NCI-H748 treated with DMSO at 0.1 percent for 48 hours (cell line): ENCODE measurements at regions not wholly inside any gene's neighbourhood (a gene's known extent, or its start where the extent isn't known, plus 50 kb on each side); places are given as distances from the start of the nearest gene placed in this dataset.

ENCODE experiments used
- DNase-seq: peaks from one replicate; lab custom pipeline; 2025; lab: John Stamatoyannopoulos, UW

DNA sequence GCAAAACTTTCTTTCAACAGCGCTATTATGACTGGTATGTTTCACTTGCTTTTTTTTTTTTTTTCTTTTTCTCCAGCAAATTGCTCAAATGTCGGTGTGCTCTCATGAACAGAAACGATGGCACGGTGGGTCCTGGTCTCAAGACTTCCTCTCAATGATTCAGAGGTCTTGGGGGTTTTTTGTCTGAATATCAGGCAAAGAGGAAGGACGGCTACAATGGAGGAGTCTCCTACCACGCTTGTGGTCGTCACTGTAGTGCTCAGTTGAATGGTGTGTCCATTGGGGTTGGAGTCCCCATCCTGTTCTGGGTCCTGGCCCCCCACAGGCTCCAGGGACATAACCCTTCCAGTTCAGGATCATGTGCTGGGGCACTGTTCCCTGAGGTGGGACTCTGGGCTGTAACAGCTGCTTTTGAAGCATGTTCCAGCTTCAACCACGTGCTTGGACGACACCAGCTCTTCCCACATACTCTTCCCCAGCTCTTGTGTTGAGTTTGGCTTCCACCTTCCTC, 266.7 kb upstream of the KLF6 start:
- DNase-seq = no peak

DNA sequence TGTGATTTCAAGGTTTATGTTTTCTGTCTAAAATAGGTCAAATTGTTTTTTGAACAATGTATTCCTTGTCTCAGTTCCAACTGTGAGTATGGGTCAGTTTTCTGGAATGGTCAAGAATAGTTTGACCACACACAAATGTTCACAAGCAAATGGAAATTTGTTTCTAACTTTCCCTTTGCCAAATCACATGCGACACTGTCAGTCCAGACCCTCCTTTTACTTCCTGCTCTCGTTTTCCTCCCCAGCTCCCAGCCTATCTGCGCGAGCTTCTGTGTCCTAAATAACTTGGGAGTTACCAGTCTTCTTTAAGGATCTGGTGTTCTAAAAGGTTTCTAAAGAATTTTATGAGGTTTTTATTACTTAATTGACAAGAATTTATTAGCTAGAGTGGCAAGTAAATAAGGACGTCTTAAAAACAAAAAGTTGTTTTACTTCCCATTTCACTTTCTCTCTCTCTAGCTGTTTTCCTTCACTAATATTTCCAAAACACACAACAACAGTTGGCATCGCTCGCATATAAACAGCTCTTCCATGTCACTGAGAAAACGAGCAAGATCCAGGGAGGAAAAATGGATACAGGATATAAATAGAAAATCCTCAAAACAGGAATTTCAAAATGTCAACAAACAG, 266.1 kb upstream of the KLF6 start:
- DNase-seq = no peak

DNA sequence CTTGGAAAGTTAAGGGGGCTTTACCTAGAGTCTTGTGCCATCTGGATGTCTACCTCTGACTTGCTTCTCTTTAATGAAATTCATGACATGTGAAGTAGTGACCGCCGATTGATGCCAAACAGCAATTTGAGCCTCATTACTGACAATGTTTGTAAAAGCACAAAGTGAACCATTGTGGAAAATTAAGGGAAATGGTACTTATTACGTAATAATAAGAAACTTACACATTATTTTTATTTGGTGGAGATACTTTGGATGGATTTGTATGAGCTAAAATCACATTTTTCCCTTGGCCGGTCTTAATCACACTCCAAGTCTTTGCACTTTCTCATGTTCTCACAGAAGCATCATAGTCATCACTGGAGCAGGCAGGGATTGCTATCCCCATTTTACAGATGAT, 265.1 kb upstream of the KLF6 start:
- DNase-seq = no peak

DNA sequence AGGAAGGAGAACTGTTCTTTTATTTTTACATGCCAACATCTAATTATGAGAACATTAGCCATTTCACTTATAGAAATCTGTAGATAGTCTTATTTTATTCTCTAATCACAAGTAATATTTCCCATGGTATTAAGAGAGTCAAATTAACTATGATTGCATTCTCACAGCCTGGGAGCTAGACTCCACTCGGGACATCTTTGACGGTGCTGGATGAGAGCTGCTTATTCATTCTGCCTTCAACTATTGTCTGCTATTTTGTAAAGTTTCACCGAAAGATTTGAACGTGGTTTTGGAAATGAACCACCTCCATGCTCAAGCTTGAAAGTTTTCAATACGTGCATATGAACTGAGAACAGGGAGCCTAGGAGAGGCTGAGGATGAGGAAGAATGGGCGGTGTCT, 264.3 kb upstream of the KLF6 start:
- no peak for DNase-seq

DNA sequence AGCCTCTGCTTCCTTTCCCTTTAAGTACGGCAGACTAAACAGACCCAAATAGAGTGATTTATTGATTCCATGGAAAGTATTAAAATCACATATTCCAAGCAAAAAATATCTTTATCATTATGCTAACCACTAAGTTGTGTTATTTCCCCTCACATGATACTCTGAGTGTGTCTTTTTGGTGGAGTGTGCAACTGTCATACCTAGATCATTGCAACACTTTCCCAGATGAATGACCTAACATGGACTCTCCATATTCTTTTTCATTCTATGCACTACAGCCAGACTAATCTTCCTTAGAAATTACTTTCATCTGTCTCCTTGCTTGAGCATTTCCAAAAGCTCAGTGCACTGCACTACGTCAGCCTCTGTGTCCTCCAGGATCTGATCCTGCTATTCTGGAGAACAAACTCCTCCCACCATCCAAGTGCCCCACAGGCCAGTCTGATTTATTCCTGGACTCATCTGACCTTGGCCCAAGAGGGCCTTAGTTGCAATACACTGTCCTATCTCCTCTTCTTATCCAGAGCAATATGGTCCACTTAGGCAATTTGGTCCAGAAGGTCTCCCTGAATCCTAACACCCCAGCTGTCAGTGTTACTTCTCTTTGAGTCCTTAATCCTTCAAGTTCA, 263.3 kb upstream of the KLF6 start:
- no peak for DNase-seq

DNA sequence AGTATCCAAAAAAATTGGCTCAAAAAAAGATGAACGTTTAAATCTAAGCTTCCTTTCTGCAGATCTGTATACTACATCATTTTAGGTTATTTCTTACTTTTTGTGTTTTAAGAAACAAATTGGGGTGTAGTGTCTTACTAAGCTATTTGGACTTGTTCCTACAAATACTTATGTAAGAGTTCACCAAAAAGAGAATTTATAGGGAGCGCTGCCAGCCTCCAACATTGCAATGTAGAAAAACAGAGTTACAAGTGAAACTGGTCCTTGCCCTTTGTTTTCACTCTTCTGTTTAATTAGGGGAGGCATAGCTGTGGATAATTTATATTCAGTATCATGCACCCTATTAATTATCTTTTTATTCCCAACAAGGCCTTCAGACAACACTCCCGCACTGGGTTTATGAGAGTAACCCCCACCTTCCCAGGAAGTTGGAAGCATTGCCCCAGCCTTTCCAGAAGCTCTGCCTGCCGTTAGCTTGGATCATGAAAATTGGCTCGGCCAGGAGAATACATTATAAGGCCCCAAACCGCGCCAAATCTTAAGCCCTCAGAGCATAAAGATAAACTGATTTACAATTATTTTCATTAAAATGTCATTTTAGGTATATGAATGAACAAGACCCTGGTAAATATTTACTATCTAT, 261.8 kb upstream of the KLF6 start:
- no peak for DNase-seq

DNA sequence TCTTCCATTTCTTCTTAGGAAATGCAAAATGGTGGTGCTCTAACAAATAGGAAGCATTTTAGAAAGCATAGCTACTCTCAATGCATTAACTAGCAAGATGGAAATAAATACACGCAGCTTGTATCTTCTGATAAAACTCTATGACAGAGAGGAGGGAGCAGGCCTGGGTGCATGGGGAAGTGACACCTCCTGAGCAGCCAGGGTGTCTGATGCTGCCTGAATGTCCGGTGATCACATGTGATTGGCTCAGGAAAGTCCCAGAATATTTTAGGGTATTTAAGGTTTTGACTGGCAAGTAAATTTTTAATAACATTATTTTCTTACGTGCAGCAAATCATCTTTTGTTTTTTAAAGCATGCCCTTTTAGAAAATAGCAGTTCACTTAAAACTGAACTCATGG, 261.0 kb upstream of the KLF6 start:
- DNase-seq = no peak

DNA sequence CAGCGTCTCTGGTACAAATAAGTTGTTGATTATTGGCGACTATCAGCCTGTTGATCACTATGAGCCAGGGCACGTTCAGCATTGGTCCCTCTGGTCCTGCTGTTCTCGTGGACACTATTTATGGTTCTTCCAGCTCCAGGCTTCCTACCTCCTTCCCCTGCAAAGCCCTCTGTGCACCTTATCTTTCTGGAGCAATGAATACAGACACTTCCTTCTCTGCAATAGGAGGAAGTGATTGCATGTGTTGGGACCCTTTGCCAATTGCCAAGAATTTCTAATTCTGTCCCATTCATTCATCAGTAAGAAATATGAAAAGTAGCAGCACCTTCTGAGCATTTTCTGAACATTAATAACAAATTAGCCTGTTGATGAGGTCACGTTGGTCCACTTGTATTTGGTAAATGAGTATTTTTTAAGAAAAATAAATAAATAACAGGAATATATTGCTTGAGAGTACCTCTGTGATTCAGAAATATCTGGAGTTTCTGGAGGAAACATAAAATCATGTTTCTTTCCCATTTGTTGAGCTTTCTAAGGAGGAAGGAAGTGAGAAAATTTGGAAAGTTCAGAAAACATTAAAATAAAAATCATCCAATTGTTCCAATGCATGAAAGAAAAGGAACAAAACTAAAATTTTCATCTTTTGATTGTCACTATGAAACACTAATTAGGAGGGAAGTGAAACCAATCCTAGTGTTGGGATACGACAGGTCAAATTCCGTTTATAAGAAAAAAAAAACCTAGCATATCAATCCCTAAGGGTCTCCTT, 259.1 kb upstream of the KLF6 start:
- DNase-seq = no peak

DNA sequence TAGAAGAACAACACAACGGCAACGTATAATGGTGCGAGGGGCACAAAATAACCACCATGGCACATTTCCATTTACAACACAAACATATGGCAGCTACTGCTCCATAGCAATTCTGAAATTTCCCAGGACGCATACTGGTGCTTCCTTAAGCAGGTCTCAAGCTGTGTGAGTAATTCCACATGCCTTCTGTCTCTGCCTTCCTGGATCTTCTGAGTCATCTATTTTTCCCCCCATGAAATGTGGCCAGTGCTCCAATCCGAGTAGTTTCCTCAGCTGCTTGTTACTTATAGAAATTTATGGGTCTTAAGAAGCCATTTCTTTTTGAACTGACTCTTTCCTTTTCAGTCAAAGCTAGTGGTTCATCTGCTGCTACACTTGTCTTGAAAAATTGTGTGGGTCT, 256.6 kb upstream of the KLF6 start:
- DNase-seq = no peak

DNA sequence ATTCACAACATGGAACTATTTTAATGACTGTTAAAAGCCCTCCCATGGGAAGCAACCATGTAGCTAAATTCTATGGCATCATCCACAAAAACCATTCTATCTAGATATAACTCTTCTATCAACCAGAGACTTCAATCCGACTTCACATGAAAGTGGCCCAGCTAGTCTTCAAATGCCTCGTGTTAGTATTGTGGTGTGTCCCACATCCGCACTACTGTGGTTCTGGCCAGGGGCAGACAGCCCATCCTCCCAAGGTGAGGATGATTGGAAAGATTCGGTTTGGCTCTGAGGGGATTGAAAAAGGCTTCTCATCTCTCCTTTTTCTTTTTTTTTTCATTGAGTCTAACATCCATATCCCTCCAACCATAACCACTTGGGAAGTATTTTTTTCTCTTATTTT, 253.0 kb upstream of the KLF6 start:
- DNase-seq = no peak

DNA sequence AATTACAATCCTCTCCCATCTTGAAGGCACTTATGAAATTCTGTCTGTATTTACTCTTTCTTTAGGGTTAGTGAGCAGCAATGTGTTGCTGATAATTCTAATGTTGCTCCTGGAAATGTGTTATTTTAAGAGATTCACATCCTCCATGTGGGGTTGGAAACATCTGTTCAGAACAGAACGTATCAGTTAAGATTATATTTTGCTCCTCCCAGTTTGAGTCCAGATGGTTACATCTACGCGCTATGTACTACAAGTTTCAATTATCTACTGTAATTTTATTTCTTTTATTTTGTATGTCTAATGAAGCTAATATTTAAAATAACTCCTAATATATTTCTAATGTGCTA, 250.6 kb upstream of the KLF6 start:
- DNase-seq = no peak

DNA sequence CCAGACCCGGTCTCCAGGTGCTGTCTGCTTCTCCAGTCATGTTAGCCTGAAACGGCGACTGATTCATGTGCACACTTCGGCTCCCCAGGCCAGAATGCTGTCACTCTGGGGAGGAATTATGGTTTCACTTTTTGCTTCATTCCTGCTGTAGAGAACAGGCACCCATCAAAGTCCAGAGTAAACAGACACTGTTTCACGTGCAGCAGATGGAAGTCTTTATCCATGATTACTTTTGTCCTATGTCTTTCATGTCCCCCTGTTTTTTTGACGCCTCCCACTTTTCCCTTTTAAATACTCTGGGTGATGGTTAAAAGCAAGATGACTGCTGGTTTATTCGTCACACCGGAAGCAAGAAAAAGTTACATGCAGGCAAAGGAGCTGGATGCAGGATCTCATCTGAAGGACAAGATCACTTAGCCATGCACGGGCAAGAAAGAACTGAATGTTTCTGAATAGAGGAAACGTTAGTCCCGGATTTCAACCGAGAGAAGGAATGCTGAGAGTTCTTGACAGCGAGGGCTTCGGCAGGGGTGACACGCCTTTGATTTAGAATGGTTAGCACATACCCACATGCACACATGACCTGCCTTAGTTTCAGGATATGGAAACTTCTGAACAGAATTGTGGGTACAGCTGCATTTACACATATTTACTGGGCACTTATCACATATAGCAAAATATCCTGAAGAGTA, 250.0 kb upstream of the KLF6 start:
- no peak for DNase-seq

DNA sequence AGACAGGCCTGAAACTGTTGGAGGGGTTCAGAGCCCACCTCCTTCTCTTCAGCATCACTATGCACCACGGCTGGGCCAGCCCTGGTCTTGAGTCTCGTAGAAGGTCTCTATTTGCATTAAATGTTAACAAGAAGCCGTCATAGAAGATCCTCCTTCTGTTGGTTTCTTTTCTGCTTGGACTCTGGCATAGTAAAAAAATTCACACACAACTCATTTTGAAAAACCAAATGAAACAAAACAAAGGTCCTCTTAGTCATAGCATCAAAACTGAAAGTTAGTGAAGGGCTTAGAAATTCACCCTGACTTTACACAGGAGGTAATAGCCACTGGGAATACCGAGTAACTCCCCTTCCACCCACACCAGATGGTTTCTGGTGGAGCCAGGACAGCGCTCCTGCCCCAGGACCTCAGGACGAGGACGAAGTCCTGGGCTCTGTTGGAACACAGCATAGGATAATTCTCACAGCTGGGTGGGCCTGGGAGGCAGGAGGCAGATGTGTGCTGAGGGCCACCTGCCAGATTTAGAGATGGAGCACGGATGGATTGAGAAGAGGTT, 248.4 kb upstream of the KLF6 start:
- DNase-seq = no peak

DNA sequence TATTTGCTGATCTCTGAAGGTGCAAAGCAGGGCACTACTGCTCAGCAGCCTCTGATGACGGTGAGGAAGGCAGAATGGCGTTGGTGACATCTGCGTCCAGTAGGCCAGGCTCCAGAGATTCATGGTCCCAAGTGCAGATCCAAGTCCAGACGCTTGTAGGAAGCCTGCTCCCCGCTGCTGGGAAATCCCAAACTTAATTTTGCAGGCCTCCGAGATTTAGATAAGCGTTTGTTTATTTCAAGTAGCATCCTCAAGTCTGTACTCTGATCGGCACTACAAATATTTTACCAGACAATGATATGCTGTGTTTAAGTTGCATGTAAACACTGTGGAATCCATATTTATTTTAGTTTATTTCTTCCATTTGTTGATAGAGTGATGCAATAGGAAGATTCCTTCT, 244.9 kb upstream of the KLF6 start:
- DNase-seq = no peak

DNA sequence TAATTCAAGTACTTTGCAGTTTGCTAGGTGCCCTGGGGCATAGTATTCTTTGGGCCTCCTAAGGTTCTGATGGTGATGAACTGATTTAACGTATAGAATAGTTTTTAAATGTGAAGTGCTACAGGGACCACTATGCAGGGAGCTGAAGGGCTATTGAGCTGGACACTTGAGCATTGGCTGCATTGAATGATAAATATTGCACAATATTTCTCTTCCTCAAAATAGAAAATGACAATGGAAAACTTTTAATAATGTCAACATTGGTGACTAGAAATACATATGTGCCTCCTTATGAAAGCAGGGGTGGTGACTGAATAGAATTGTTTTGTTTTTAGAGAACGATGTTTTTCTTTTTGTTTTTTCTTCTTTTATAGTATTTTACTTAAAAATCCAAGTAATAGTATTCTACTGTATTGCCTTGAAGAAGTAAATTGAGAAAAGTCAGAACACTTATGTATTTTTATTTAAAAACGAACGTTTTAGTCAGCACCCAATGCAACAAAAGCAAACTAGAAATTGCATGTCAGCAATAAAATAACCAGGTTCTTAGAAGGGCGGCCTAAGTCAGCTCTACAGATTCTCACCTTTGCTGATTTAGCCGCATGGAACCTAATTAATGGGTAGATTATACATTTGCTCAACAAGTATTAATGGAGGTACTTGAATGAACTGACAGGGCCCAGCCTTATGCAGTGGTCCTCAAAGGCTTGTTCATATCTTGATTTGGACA, 244.0 kb upstream of the KLF6 start:
- no peak for DNase-seq

DNA sequence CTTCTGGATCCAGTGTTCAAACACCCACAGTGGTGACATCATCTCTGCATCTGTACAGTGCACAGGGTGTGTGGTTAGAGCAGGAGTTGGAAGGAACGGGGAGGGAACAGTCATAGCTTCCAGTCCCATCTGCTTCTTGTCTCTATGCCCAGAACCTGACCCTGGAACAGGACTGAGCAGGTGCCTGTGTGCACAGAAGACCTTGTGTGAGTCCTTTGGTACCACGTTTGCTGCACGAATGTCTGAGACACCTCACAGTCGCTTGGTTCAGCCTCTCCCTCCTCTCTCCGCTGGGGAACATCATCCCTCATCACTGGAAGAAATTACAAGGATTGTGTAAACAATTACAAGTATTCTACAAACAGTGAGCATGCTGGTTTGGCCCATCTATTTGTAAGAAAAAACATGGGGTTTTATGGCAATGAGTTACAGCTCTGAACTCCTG, 243.0 kb upstream of the KLF6 start:
- no peak for DNase-seq

DNA sequence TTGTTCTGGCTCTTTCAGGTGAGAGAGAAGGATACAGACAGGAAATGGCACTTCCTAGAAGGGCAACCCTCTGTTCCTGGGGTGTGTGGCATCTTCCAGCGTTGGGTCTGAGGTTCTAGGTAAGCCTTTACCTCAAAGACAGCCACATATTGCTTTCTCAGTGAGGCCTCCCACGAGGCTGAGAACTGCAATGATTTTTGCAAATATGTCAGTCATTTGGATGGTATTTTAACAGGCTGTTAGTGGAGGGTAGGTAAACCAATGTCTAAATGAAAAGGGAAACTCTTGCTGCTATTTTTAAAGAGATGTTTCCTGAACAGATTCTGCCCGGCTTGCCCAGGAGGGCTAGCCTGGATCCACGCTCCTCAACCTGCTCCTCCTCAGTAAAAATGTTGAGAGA, 240.3 kb upstream of the KLF6 start:
- DNase-seq = no peak

DNA sequence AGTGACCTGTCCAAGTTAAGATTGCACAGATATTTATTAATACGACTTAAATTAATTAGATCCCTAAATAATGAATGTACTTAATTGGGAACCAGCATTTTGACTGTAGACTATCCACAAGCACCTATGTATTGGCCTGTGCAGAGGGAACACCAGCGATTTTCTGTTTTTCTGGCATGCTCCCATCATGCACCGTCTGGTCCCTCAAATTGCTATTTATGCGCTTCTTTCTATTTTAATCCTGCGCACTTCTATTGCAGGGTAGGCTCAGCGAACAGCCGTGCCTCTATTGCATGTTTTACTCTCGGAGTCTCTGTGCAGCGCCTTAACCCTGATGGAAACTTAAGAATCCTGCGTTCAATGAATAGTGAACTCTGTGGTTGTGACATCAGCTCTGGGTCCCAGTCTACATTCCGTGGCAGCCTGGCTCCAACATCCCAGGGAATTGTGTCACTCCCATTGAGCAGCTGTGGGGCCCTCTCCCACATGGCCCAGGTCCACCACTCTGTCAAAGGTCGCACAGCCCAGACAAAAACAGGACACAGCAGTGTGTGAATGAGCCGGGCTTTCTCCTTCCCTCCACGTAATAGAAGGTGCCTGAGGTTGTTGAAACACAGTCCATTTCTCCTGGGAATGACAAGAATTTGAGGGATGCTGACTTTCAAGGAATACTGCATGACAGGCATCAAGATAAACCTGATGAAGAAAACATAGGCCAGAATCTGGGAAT, 239.7 kb upstream of the KLF6 start:
- DNase-seq = no peak

DNA sequence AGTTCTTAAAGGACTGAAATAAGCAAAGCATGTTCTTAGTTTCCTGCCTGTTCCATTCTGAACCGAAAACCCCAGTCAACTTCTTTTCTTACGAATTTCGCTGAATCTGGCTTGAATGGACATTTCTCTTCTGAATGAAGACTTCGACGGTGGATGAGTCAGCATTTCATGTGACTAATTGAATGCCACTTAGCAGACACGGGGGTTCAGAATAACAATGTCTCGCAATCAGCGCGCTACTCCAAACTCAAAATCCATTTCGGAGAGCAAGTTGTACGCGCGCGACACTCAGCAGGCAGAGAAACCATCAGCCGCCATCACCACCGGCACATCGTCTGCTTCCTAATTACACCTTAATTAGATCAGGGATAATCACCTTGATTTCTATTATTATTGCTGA, 239.0 kb upstream of the KLF6 start:
- no peak for DNase-seq

DNA sequence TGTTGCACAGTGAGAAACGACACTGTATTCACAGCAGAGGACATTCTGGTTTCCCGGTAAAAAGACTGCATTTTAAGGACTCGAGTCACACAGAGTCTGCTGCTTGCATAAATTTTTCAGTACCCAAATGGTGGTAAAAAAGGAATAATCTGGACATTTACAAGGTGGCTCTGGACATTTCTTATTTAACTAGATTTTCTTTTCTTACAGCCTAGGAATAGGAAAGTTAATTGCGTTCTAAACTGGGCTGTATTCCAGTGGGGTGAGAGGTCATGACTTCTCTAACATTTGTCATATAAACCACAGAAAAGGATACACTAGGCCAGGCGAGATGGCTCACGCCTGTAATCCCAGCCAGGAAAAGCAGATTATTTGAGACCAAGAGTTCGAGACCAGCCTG, 237.5 kb upstream of the KLF6 start:
- no peak for DNase-seq

DNA sequence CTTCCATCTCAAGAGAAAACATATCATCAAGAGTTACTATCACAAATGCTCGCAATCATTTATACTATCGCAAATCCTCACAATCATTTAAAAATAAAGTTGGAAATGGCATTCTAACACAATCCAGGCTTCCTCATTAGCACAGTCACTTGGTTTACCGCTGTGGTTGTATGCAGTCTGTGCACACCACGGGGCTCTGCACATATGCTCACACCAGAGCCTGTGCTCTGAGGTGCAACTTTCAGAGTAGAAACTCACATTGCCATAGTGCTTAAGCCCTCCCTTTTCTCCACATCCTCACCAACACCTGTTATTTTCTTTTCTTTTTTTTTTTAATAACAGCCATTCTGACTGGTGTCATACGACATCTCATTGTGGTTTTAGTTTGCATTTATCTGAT, 235.6 kb upstream of the KLF6 start:
- no peak for DNase-seq
